ENCODE measurements at regions not wholly inside any gene's neighbourhood (a gene's known extent, or its start where the extent isn't known, plus 50 kb on each side); places are given as distances from the start of the nearest gene placed in this dataset.

DNA sequence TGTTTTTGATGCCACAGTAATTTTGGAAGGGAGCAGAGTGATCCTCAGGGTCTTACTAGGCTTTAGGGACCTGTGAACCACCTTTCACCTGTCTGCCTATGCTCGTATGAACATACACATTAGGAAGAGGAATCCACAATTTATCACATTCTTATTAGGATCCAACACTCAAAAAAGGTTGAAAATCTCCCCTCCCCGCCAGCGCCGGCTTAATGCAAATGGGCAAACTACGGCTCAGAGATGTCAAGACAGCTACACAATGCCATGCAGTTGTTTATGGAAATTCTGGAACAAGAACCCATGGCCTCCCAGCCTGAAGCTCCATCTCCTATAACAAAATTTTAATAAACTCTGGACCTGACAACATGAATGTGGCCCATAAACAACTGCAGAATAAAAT is 375.9 kb upstream of the ACVR2A start:
- H3K4me2 ChIP-seq (ENCODE audit: low read length), result no peak overlapping the region
- no peaks in the 10 kb centered on the region for H3K9me3 ChIP-seq (ENCODE audit: control insufficient read depth in 1 of 2, insufficient read depth in 1 of 2, low read depth in 1 of 2, low read length in 2 of 2)
- H3K4me3 ChIP-seq (replicated peaks in 1 of 2; ENCODE audit: low read depth in 1 of 2, low read length in 2 of 2), result no peak overlapping the region
- H2AFZ ChIP-seq (ENCODE audit: low read depth, low read length, poor library complexity, severe bottlenecking), result no peak overlapping the region
- TF ChIP-seq, protein P1, sequence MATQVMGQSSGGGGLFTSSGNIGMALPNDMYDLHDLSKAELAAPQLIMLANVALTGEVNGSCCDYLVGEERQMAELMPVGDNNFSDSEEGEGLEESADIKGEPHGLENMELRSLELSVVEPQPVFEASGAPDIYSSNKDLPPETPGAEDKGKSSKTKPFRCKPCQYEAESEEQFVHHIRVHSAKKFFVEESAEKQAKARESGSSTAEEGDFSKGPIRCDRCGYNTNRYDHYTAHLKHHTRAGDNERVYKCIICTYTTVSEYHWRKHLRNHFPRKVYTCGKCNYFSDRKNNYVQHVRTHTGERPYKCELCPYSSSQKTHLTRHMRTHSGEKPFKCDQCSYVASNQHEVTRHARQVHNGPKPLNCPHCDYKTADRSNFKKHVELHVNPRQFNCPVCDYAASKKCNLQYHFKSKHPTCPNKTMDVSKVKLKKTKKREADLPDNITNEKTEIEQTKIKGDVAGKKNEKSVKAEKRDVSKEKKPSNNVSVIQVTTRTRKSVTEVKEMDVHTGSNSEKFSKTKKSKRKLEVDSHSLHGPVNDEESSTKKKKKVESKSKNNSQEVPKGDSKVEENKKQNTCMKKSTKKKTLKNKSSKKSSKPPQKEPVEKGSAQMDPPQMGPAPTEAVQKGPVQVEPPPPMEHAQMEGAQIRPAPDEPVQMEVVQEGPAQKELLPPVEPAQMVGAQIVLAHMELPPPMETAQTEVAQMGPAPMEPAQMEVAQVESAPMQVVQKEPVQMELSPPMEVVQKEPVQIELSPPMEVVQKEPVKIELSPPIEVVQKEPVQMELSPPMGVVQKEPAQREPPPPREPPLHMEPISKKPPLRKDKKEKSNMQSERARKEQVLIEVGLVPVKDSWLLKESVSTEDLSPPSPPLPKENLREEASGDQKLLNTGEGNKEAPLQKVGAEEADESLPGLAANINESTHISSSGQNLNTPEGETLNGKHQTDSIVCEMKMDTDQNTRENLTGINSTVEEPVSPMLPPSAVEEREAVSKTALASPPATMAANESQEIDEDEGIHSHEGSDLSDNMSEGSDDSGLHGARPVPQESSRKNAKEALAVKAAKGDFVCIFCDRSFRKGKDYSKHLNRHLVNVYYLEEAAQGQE (IDR thresholded peaks at IDR 0.05; ENCODE audit: low read depth), result no peak
- no peak for TF ChIP-seq CTCF (IDR thresholded peaks at IDR 0.05 in 2 of 3, conservative IDR thresholded peaks at IDR 0.05 in 1 of 3; ENCODE audit: borderline replicate concordance in 1 of 3, insufficient read depth in 1 of 3, low read depth in 2 of 3, low read length in 2 of 3)
- no peak for TF ChIP-seq SIN3A (IDR thresholded peaks at IDR 0.05; ENCODE audit: low read depth)
- TF ChIP-seq, protein P2, sequence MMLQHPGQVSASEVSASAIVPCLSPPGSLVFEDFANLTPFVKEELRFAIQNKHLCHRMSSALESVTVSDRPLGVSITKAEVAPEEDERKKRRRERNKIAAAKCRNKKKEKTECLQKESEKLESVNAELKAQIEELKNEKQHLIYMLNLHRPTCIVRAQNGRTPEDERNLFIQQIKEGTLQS (IDR thresholded peaks at IDR 0.05), result no peak
- TF ChIP-seq, protein P3, sequence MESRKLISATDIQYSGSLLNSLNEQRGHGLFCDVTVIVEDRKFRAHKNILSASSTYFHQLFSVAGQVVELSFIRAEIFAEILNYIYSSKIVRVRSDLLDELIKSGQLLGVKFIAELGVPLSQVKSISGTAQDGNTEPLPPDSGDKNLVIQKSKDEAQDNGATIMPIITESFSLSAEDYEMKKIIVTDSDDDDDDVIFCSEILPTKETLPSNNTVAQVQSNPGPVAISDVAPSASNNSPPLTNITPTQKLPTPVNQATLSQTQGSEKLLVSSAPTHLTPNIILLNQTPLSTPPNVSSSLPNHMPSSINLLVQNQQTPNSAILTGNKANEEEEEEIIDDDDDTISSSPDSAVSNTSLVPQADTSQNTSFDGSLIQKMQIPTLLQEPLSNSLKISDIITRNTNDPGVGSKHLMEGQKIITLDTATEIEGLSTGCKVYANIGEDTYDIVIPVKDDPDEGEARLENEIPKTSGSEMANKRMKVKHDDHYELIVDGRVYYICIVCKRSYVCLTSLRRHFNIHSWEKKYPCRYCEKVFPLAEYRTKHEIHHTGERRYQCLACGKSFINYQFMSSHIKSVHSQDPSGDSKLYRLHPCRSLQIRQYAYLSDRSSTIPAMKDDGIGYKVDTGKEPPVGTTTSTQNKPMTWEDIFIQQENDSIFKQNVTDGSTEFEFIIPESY (IDR thresholded peaks at IDR 0.05; ENCODE audit: extremely low read depth, insufficient replicate concordance, low read length), result no peak
- TF ChIP-seq POLR2AphosphoS5 (IDR thresholded peaks at IDR 0.05; ENCODE audit: low read depth, low read length), result no peak
- no peak for TF ChIP-seq ZFX (IDR thresholded peaks at IDR 0.05)
- no peak for TF ChIP-seq SRF (IDR thresholded peaks at IDR 0.05; ENCODE audit: low read depth)
- TF ChIP-seq MAX (IDR thresholded peaks at IDR 0.05), result no peak
- no peak for TF ChIP-seq POLR2A (IDR thresholded peaks at IDR 0.05; ENCODE audit: borderline replicate concordance, extremely low read depth, insufficient read depth, insufficient read length)
- no peak for TF ChIP-seq EZH2 (IDR thresholded peaks at IDR 0.05)
- H3K9me2 ChIP-seq (ENCODE audit: insufficient read depth), result no peaks in the 10 kb centered on the region
- BruUV-seq (replicated peaks), result no TSS peak
- no peak overlapping the region for H3K27ac ChIP-seq (ENCODE audit: low read depth, low read length)
- H3K27me3 ChIP-seq (ENCODE audit: insufficient read depth, low read length), result no peaks in the 10 kb centered on the region
- H4K20me1 ChIP-seq (ENCODE audit: insufficient read depth), result no peaks in the 10 kb centered on the region
- peaks cover 0 to 12% of the 10 kb centered on the region in 2 experiments; a peak in 3 of 4 replicates for H3K4me1 ChIP-seq (ENCODE audit: control insufficient read depth in 1 of 2, insufficient read depth in 2 of 2, low read length in 2 of 2)
- H3K79me2 ChIP-seq (ENCODE audit: insufficient read depth, low read length), result no peaks in the 10 kb centered on the region
- RAD21 ChIA-PET (ENCODE audit: low non-redundant PET in 1 of 2, low total read pairs in 2 of 2, uncharacterized antibody in 2 of 2, unreplicated experiment in 2 of 2), result no interaction called here
- no peak overlapping the region for H3K9ac ChIP-seq (ENCODE audit: low read length)
- POLR2A ChIA-PET, result no interaction called here
- DNase-seq (ENCODE audit: low read depth, low spot score) (no peak), ATAC-seq (no peak)
- intact Hi-C loops (cut with micrococcal nuclease), result no loop called here
- H3K36me3 ChIP-seq (ENCODE audit: control insufficient read depth in 1 of 2, insufficient read depth in 2 of 2, low read length in 2 of 2), result no peaks in the 10 kb centered on the region
- CTCF ChIA-PET, result no interaction called here
